ENCODE measurements at regions not wholly inside any gene's neighbourhood (a gene's known extent, or its start where the extent isn't known, plus 50 kb on each side); places are given as distances from the start of the nearest gene placed in this dataset.

DNA sequence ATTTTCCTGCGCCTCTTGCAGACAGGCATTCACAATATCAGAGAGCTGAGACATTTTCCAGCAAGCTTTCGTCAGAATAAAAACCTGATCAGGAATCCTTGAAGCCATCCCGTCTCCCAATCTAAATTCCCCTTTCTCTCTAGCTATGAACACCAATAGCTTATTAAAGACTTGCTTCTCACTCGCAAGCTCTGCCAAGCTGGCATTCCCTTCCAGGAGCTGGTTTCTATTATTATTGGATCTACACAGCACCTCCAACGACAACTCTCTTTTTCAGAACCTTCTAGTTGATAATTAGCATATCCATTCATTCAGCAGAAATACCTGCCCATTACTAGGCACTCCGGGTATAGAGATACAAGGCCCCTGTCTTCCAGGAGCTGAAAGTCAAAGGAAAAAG, 350.3 kb downstream of the MTX2 start:
- no peak for DNase-seq
- WGBS, result 72% methylated on average over 6 of the region's 6 CpGs

DNA sequence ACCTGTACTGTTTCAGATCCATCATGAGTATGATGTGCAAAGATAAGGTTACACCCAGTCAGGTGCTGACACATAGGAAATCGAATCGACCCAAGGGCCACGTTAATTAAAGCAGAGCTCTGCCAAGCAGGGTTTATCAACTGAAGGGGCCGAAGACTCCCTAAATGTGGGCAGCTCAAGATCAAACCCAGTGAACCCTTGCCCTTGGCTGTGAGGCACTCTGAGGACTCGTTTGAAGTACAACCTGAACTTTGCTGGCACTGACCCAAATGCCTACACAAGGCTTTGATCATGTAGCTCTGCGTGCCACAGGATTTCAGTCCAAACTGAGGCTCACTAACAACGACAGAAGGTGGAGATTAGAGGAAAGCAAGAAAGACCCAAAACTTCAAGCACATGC, 352.1 kb downstream of the MTX2 start:
- H3K27me3 ChIP-seq (ENCODE audit: control insufficient read depth, insufficient read depth), result peaks cover 3% of the 10 kb centered on the region
- 51% methylated on average over 7 of the region's 7 CpGs for WGBS
- no peaks in the 10 kb centered on the region for H3K9me3 ChIP-seq (ENCODE audit: control insufficient read depth, low read length)
- no peak for DNase-seq
- H3K27ac ChIP-seq (ENCODE audit: low read length), result no peak overlapping the region
- no peak for ATAC-seq
- H3K4me1 ChIP-seq (ENCODE audit: control insufficient read depth, insufficient read depth, low read length), result no peaks in the 10 kb centered on the region
- intact Hi-C loops (cut with DNase I), result no loop called here
- no peak overlapping the region for H3K4me3 ChIP-seq (ENCODE audit: low read length)

More for the DNA sequence above, 350.3 kb downstream of the MTX2 start:
- H3K4me3 ChIP-seq (ENCODE audit: low read length), result no peak overlapping the region
- intact Hi-C loops (cut with DNase I), result no loop called here
- H3K27ac ChIP-seq (ENCODE audit: low read length), result no peak overlapping the region
- H3K27me3 ChIP-seq (ENCODE audit: control insufficient read depth, insufficient read depth), result no peaks in the 10 kb centered on the region
- ATAC-seq, result peak in 1 of 2 donors; percentile 36
- H3K4me1 ChIP-seq (ENCODE audit: control insufficient read depth, insufficient read depth, low read length), result no peaks in the 10 kb centered on the region
- H3K9me3 ChIP-seq (ENCODE audit: control insufficient read depth, low read length), result no peaks in the 10 kb centered on the region

DNA sequence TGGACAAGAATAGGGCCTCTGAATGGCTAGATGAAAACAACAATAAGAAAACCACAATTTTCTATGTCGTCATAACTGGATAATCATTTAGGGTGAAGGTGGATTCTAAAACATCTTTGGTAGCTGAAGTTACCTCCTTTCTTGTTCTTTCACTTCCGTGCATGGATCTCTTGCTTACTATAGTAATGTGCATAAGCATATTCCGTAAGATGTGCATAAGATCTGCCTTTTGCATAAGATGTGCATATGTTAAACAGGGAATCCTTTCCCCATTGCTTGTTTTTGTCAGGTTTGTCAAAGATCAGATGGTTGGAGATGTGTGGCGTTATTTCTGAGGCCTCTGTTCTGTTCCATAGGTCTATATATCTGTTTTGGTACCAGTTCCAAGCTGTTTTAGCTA, 353.6 kb downstream of the MTX2 start:
- ATAC-seq, result no peak
- no peaks in the 10 kb centered on the region for H3K4me1 ChIP-seq (ENCODE audit: control insufficient read depth, insufficient read depth, low read length)
- no peak overlapping the region for H3K4me3 ChIP-seq (ENCODE audit: low read length)
- 95% methylated on average over 4 of the region's 4 CpGs for WGBS
- peaks cover 3% of the 10 kb centered on the region for H3K27me3 ChIP-seq (ENCODE audit: control insufficient read depth, insufficient read depth)
- no peak for DNase-seq
- no peak overlapping the region for H3K27ac ChIP-seq (ENCODE audit: low read length)
- intact Hi-C loops (cut with DNase I), result no loop called here
- H3K9me3 ChIP-seq (ENCODE audit: control insufficient read depth, low read length), result no peaks in the 10 kb centered on the region

DNA sequence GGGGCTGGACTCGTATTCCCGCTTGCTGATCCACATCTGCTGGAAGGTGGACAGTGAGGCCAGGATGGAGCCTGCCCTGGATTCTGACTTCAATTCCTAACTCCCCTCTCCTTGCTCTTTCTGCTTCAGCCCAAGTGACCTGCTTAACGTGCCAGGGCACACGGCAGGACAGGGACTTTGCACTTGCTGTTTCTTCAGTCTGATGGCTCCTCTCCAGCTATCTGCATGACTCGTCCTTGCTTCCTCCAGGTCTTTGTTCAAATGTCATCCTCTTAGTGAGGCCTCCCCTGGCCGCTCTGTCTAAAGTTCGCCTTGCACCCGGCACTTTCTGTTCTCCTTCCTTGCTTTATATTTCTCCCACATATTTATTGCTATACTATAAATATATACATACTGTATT, 357.6 kb downstream of the MTX2 start:
- ATAC-seq (no peak), DNase-seq (no peak)
- no peaks in the 10 kb centered on the region for H3K9me3 ChIP-seq (ENCODE audit: control insufficient read depth, low read length)
- intact Hi-C loops (cut with DNase I), result no loop called here
- H3K27me3 ChIP-seq (ENCODE audit: control insufficient read depth, insufficient read depth), result peaks cover 3% of the 10 kb centered on the region
- no peak overlapping the region for H3K4me3 ChIP-seq (ENCODE audit: low read length)
- no peaks in the 10 kb centered on the region for H3K4me1 ChIP-seq (ENCODE audit: control insufficient read depth, insufficient read depth, low read length)
- no peak overlapping the region for H3K27ac ChIP-seq (ENCODE audit: low read length)
- 77% methylated on average over 8 of the region's 8 CpGs for WGBS

DNA sequence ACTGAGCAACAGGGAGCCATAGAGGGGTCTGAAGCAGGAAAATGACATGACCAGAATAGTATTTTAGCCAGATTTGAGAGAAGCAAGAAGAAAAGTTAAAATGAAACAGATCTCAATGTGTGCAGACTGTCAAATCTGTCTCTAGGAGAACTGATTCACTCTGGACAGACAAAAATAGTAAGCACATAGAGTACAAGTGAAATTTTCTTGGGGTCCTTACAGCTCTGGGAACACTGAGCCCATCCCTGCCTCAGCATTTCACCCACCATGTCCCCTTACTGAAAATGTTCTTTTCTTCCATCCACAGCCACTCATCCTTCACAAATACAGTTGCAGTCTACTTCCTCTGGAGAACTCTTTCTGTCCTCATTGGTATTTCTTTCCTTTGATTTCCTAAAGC, 359.2 kb downstream of the MTX2 start:
- intact Hi-C loops (cut with DNase I), result no loop called here
- H3K4me1 ChIP-seq (ENCODE audit: control insufficient read depth, insufficient read depth, low read length), result no peaks in the 10 kb centered on the region

DNA sequence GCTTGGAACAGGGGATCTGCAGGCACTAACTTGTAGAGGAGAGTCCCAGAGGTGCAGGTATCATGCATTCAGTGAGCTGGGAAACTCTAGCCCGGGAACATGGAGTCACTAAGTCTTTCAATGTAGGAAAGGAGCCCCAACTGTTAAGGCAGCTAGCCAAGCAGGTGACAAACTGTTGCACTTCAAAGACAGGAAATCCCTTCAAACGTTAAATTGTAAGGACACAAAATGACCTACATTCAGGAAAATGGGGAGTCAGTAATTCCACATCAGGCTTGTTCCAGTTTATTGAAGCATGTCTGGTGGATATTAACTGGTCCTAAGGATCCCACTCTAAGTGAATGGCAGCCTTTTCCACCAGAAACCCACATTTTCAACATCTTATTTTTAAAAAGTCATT, 364.5 kb downstream of the MTX2 start:
- Histone ChIP-seq H3K9me3 (ENCODE audit: control insufficient read depth, low read length) (no peaks in the 10 kb centered on the region), H3K4me1 (ENCODE audit: control insufficient read depth, insufficient read depth, low read length) (no peaks in the 10 kb centered on the region), H3K27ac (ENCODE audit: low read length) (no peak overlapping the region), H3K27me3 (ENCODE audit: control insufficient read depth, insufficient read depth) (no peaks in the 10 kb centered on the region), H3K4me3 (ENCODE audit: low read length) (no peak overlapping the region)
- WGBS, result 70% methylated on average over 2 of the region's 2 CpGs
- DNase-seq, result no peak
- intact Hi-C loops (cut with DNase I), result loop anchor here in 3 of 4 donors (5.0 to 10.0 kb wide), 4 partner anchors 79 to 491 kb away; no protein-coding TSS in a partner anchor
- no peak for ATAC-seq

More for the DNA sequence above, 359.2 kb downstream of the MTX2 start:
- Histone ChIP-seq H3K27me3 (ENCODE audit: control insufficient read depth, insufficient read depth) (peaks cover 3% of the 10 kb centered on the region), H3K4me3 (ENCODE audit: low read length) (no peak overlapping the region), H3K9me3 (ENCODE audit: control insufficient read depth, low read length) (no peaks in the 10 kb centered on the region), H3K27ac (ENCODE audit: low read length) (no peak overlapping the region)
- ATAC-seq, result peak in 1 of 2 donors; percentile 45
- no peak for DNase-seq

DNA sequence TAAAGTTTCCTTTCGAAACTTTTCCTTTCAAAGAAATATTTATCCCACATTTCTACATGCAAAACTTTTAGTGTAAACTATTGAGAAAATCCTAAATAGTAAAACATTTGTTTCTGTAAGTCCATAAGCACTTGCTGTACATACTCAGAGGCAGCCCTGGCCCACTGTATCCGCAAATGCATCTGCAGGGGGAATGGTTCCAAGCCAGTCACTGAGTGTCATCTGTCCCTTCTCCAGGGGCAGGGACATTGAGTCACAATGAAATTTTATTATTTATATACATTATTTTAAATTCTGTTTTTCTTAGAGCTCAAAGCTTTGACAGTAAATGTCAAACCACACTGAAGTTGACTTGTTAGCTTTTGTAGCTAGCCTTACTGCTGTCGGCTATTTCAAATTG, 367.2 kb downstream of the MTX2 start:
- intact Hi-C loops (cut with DNase I), result loop anchor here in 3 of 4 donors (5.0 to 10.0 kb wide), 6 partner anchors 82 to 509 kb away; partner anchors contain the start of gene HOXD8 (in 3 of the 3)
- no peak overlapping the region for H3K27ac ChIP-seq (ENCODE audit: low read length)
- H3K27me3 ChIP-seq (ENCODE audit: control insufficient read depth, insufficient read depth), result no peaks in the 10 kb centered on the region
- no peaks in the 10 kb centered on the region for H3K9me3 ChIP-seq (ENCODE audit: control insufficient read depth, low read length)
- no peak overlapping the region for H3K4me3 ChIP-seq (ENCODE audit: low read length)
- H3K4me1 ChIP-seq (ENCODE audit: control insufficient read depth, insufficient read depth, low read length), result no peaks in the 10 kb centered on the region
- no peak for DNase-seq
- ATAC-seq, result no peak
- WGBS, result 91% methylated on average over 3 of the region's 3 CpGs

DNA sequence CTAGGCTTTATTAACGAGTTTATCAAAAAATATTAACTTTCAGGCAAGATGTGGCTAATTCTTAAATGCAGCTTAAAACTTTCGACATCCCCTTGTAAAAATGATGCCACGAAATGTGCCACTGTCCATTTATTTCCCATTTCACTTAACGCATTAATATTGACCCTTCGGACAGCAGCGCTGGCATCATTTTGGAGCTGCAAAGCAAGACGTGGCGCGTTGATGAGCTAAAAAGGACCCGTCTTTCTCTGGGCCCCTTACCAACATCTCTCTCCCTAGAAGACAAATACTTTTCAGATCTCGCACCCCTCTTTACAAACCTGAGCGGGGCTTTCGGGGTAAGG, 367.9 kb downstream of the MTX2 start:
- Histone ChIP-seq H3K9me3 (ENCODE audit: control insufficient read depth, low read length) (no peaks in the 10 kb centered on the region), H3K4me3 (ENCODE audit: low read length) (peak overlapping the region; percentile 41), H3K27me3 (ENCODE audit: control insufficient read depth, insufficient read depth) (no peaks in the 10 kb centered on the region), H3K27ac (ENCODE audit: low read length) (no peak overlapping the region), H3K4me1 (ENCODE audit: control insufficient read depth, insufficient read depth, low read length) (no peaks in the 10 kb centered on the region)
- 40% methylated on average over 13 of the region's 13 CpGs for WGBS
- DNase-seq, result no peak
- ATAC-seq, result no peak
- intact Hi-C loops (cut with DNase I), result loop anchor here in 3 of 4 donors (5.0 to 10.0 kb wide), 6 partner anchors 82 to 510 kb away; partner anchors contain the start of gene HOXD8 (in 3 of the 3)

DNA sequence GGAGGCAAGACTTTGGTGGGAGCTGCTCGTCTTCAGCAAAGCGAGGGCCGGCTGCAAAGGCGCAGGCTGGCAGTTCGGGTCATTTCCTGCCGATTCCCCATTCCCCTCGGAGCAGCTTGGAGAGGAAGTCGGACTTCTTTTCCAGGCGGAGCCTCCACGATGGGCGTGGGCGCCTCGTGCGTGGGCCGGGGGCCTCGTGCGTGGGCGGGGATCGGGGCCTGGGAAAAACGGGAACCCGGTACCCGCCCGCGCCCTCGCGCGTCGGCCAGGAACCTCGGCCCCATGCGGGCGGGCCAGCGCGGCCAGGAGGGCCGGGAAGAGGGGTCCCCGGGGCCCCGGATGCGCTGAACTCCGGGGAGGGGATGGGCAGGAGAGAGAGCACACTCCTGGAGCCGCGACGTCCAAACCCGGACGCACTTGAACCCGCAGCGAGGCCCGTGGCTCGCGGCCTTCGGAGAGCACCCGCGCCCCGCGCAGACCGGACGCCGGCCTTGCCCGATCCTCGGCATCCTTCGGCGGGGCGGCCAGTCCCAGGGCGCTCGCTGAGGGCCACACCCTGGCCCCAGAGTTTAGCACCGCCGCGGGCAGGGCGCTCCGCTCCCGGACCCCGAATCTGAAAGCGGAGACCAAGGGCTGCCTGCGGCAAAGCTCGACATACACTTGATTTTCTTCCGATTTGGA, 368.4 kb downstream of the MTX2 start:
- peak; percentile 53 to 79 (median 79) for DNase-seq
- peak overlapping the region; percentile 41 for H3K4me3 ChIP-seq (ENCODE audit: low read length)
- H3K27me3 ChIP-seq (ENCODE audit: control insufficient read depth, insufficient read depth), result no peaks in the 10 kb centered on the region

DNA sequence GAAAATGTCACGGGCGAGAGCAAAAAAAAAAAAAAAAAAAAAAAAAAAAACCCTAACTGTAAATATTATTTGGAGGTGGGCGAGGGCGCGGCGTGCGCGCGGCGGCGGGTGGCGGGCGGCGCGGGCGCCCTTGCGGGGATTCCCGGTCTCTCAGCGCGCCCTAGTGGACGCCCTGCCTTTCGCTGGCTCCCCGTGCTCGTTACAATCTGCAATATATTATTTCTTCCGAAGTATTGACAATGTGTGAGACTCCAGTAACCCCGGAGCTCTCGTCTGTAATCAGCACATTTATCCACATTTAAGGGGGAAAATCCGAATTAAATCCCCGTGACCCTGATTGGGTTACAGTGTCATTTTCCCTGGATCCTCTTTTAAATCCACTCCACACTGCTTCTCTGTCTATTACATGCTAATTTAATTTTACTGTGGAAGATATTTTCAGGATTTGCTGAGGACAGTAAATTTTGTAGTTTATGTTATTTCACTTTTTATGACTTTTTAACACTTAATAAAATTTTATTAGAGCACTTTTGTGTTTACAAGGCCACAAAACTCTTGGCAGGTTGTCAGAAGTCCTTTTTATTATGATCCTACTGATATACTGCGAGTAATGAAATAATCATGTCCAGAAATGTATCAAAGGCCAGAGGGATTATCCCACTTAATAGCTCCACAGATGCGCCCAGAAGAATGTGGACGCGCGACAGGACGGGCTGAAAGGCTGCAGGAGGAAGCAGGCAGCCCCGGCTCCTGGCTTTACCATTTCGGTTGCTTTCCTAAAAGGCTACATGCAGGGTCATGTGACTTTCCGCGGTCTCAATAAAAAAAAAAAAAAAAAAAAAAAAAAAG, 369.1 kb downstream of the MTX2 start:
- H3K4me1 ChIP-seq (ENCODE audit: control insufficient read depth, insufficient read depth, low read length), result no peaks in the 10 kb centered on the region
- no peaks in the 10 kb centered on the region for H3K27me3 ChIP-seq (ENCODE audit: control insufficient read depth, insufficient read depth)

More for the DNA sequence above, 368.4 kb downstream of the MTX2 start:
- 3% methylated on average over 74 of the region's 74 CpGs for WGBS
- no peak overlapping the region for H3K27ac ChIP-seq (ENCODE audit: low read length)
- no peaks in the 10 kb centered on the region for H3K9me3 ChIP-seq (ENCODE audit: control insufficient read depth, low read length)
- intact Hi-C loops (cut with DNase I), result loop anchor here in 3 of 4 donors (5.0 to 10.0 kb wide), 6 partner anchors 83 to 510 kb away; partner anchors contain the start of gene HOXD8 (in 3 of the 3)
- ATAC-seq, result peak; percentile 76 to 80
- no peaks in the 10 kb centered on the region for H3K4me1 ChIP-seq (ENCODE audit: control insufficient read depth, insufficient read depth, low read length)

DNA sequence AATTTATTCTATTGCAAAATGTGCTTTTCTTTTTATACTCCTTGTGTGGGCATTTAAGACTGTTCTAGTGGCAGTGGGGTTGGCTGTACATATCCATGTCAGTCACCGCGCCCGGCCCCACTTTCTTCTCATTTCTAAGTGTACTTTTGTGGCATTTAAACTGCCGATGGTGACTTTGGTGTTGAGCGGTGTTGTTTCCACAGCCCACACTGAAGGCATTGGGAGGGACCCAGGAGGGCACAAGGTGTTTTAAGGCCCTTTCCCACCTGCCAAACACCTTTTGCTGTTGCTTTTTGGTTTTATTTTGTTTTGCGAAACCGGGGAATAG, 369.7 kb downstream of the MTX2 start:
- Histone ChIP-seq H3K27me3 (ENCODE audit: control insufficient read depth, insufficient read depth) (no peaks in the 10 kb centered on the region), H3K27ac (ENCODE audit: low read length) (no peak overlapping the region), H3K4me3 (ENCODE audit: low read length) (no peak overlapping the region), H3K9me3 (ENCODE audit: control insufficient read depth, low read length) (no peaks in the 10 kb centered on the region), H3K4me1 (ENCODE audit: control insufficient read depth, insufficient read depth, low read length) (no peaks in the 10 kb centered on the region)
- ATAC-seq, result no peak
- DNase-seq, result peak in 1 of 3 donors; percentile 41
- WGBS, result 75% methylated on average over 7 of the region's 7 CpGs
- intact Hi-C loops (cut with DNase I), result loop anchor here in 3 of 4 donors (5.0 to 10.0 kb wide), 6 partner anchors 84 to 512 kb away; partner anchors contain the start of gene HOXD8 (in 3 of the 3)

More for the DNA sequence above, 369.1 kb downstream of the MTX2 start:
- Histone ChIP-seq H3K27ac (ENCODE audit: low read length) (no peak overlapping the region), H3K9me3 (ENCODE audit: control insufficient read depth, low read length) (no peaks in the 10 kb centered on the region), H3K4me3 (ENCODE audit: low read length) (peak overlapping the region; percentile 41)
- intact Hi-C loops (cut with DNase I), result loop anchor here in 3 of 4 donors (5.0 to 10.0 kb wide), 6 partner anchors 84 to 511 kb away; partner anchors contain the start of gene HOXD8 (in 3 of the 3)
- ATAC-seq (peak; percentile 87 to 92), DNase-seq (peak; percentile 67 to 89 (median 85))
- whole genome bisulfite sequencing, result 10% methylated on average over 39 of the region's 39 CpGs
